GM19468 (cell line): ENCODE measurements at regions not wholly inside any gene's neighbourhood (a gene's known extent, or its start where the extent isn't known, plus 50 kb on each side); places are given as distances from the start of the nearest gene placed in this dataset.
A peak's percentile ranks its signal among the peaks of the same experiment; 100 is the strongest.

Experiments used
- ATAC-seq: cut with Tn5 transposase; IDR thresholded peaks from one replicate; pipeline ENCODE4 v1.9.1; 2021; ENCODE audit warnings: mild to moderate bottlenecking, moderate library complexity, moderate number of reproducible peaks; ENCODE audit not compliant: unreplicated experiment; ENCODE audit errors: extremely low read depth

GRCh38 chr21:35940074-35940927, 120.0 kb downstream of the SETD4 start:
- ATAC-seq = no peak

GRCh38 chr21:35938446-35938845, 121.9 kb downstream of the SETD4 start:
- no peak for ATAC-seq

- no peak for ATAC-seq
These were observed 126.9 kb downstream of the SETD4 start for GRCh38 chr21:35933466-35933865.

- ATAC-seq = peak; percentile 63
These were observed 128.0 kb downstream of the SETD4 start for GRCh38 chr21:35932232-35932911.

GRCh38 chr21:35929901-35930300, 130.4 kb downstream of the SETD4 start:
- no peak for ATAC-seq

GRCh38 chr21:35927262-35927661, 133.1 kb downstream of the SETD4 start:
- no peak for ATAC-seq

GRCh38 chr21:35926003-35926740, 134.2 kb downstream of the SETD4 start:
- ATAC-seq = no peak

- no peak for ATAC-seq
These were observed 134.8 kb downstream of the SETD4 start for GRCh38 chr21:35925497-35925896.

- no peak for ATAC-seq
These were observed 135.5 kb downstream of the SETD4 start for GRCh38 chr21:35924714-35925301.

GRCh38 chr21:35923971-35924370, 136.4 kb downstream of the SETD4 start:
- ATAC-seq = no peak

- no peak for ATAC-seq
These were observed 137.7 kb downstream of the SETD4 start for GRCh38 chr21:35922618-35923017.

GRCh38 chr21:35921471-35921870, 138.9 kb downstream of the SETD4 start:
- no peak for ATAC-seq

GRCh38 chr21:35920436-35920835, 139.9 kb downstream of the SETD4 start:
- ATAC-seq = no peak

GRCh38 chr21:35915030-35915429, 145.3 kb downstream of the SETD4 start:
- ATAC-seq = no peak

GRCh38 chr21:35911412-35912191, 148.7 kb downstream of the SETD4 start:
- no peak for ATAC-seq

GRCh38 chr21:35909456-35910223, 150.7 kb downstream of the SETD4 start:
- ATAC-seq = no peak

GRCh38 chr21:35908311-35909078, 151.8 kb downstream of the SETD4 start:
- ATAC-seq = no peak

GRCh38 chr21:35906586-35906985, 153.7 kb downstream of the SETD4 start:
- no peak for ATAC-seq
